ENCODE measurements at regions not wholly inside any gene's neighbourhood (a gene's known extent, or its start where the extent isn't known, plus 50 kb on each side); places are given as distances from the start of the nearest gene placed in this dataset.

GRCh38 chr4:128670513-128670912, 139.0 kb upstream of the JADE1 start:
- H3K36me3 ChIP-seq, result no peaks in the 10 kb centered on the region
- DNase-seq (ENCODE audit: low spot score in 2 of 2), result no peak
- H3K4me3 ChIP-seq, result no peak overlapping the region

GRCh38 chr4:128668566-128668965, 140.9 kb upstream of the JADE1 start:
- Histone ChIP-seq H3K27ac (no peak overlapping the region), H3K4me1 (no peaks in the 10 kb centered on the region), H3K36me3 (no peaks in the 10 kb centered on the region), H3K27me3 (no peaks in the 10 kb centered on the region), H3K9me3 (no peaks in the 10 kb centered on the region), H3K4me3 (no peak overlapping the region)
- no peak for DNase-seq (ENCODE audit: low spot score in 2 of 2)
- TF ChIP-seq, protein P1, sequence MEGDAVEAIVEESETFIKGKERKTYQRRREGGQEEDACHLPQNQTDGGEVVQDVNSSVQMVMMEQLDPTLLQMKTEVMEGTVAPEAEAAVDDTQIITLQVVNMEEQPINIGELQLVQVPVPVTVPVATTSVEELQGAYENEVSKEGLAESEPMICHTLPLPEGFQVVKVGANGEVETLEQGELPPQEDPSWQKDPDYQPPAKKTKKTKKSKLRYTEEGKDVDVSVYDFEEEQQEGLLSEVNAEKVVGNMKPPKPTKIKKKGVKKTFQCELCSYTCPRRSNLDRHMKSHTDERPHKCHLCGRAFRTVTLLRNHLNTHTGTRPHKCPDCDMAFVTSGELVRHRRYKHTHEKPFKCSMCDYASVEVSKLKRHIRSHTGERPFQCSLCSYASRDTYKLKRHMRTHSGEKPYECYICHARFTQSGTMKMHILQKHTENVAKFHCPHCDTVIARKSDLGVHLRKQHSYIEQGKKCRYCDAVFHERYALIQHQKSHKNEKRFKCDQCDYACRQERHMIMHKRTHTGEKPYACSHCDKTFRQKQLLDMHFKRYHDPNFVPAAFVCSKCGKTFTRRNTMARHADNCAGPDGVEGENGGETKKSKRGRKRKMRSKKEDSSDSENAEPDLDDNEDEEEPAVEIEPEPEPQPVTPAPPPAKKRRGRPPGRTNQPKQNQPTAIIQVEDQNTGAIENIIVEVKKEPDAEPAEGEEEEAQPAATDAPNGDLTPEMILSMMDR (IDR thresholded peaks at IDR 0.05), result no peak
- TF ChIP-seq POLR2AphosphoS5 (IDR thresholded peaks at IDR 0.05) (no peak), POLR2A (IDR thresholded peaks at IDR 0.05) (no peak)
- intact Hi-C loops (cut with DNase I; ENCODE audit: low total_unique reads), result loop anchor here (5.0 kb wide), 1 partner anchor 44 kb away; no protein-coding TSS in a partner anchor

More at GRCh38 chr4:128670513-128670912, 139.0 kb upstream of the JADE1 start:
- Histone ChIP-seq H3K9me3 (no peaks in the 10 kb centered on the region), H3K27me3 (no peaks in the 10 kb centered on the region), H3K27ac (no peak overlapping the region), H3K4me1 (no peaks in the 10 kb centered on the region)
- intact Hi-C loops (cut with DNase I; ENCODE audit: low total_unique reads), result no loop called here
- TF ChIP-seq POLR2AphosphoS5 (IDR thresholded peaks at IDR 0.05) (no peak), POLR2A (IDR thresholded peaks at IDR 0.05) (no peak)
- TF ChIP-seq, protein P1 (IDR thresholded peaks at IDR 0.05), result no peak

DNA sequence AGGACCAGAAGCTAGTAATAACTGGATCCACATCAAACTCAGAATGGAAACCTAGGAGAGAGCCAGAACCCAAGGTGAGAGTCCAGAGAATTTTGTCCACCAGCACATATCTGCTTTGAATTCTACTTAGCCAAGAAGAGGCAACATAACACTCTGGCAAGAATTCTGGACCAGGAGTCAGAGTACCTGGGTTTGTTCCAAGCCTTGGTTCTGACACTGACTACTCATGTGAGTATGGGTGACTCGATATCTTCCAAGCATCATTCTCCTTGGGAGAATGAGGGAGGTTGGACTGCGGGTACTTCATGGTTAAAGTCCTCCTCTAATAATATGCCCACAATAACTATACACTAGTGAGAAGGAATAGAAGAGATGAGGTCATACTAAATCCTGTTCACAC, 144.0 kb upstream of the JADE1 start:
- no peaks in the 10 kb centered on the region for H3K9me3 ChIP-seq
- no peaks in the 10 kb centered on the region for H3K4me1 ChIP-seq
- intact Hi-C loops (cut with DNase I; ENCODE audit: low total_unique reads), result loop anchor here (5.0 kb wide), 1 partner anchor 47 kb away; no protein-coding TSS in a partner anchor
- H3K36me3 ChIP-seq, result no peaks in the 10 kb centered on the region
- no peaks in the 10 kb centered on the region for H3K27me3 ChIP-seq
- H3K4me3 ChIP-seq, result no peak overlapping the region
- no peak overlapping the region for H3K27ac ChIP-seq
- TF ChIP-seq, protein P1 (IDR thresholded peaks at IDR 0.05), result no peak
- TF ChIP-seq POLR2A (IDR thresholded peaks at IDR 0.05) (no peak), POLR2AphosphoS5 (IDR thresholded peaks at IDR 0.05) (no peak)
- no peak for DNase-seq (ENCODE audit: low spot score in 2 of 2)

- peaks cover 0 to 4% of the 10 kb centered on the region in 2 donors for H3K4me1 ChIP-seq
- no peaks in the 10 kb centered on the region for H3K9me3 ChIP-seq
- TF ChIP-seq, protein P1 (IDR thresholded peaks at IDR 0.05), result no peak
- no peak for TF ChIP-seq POLR2AphosphoS5 (IDR thresholded peaks at IDR 0.05)
- no peak for TF ChIP-seq POLR2A (IDR thresholded peaks at IDR 0.05)
- peak overlapping the region; percentile 59 to 88 for H3K27ac ChIP-seq
- no peak overlapping the region for H3K4me3 ChIP-seq
- no peaks in the 10 kb centered on the region for H3K27me3 ChIP-seq
- intact Hi-C loops (cut with DNase I; ENCODE audit: low total_unique reads), result no loop called here
- H3K36me3 ChIP-seq, result no peaks in the 10 kb centered on the region
- peak in 1 of 2 donors; percentile 54 for DNase-seq (ENCODE audit: low spot score in 2 of 2)
These were observed 146.2 kb upstream of the JADE1 start for GRCh38 chr4:128663325-128663724.

DNA sequence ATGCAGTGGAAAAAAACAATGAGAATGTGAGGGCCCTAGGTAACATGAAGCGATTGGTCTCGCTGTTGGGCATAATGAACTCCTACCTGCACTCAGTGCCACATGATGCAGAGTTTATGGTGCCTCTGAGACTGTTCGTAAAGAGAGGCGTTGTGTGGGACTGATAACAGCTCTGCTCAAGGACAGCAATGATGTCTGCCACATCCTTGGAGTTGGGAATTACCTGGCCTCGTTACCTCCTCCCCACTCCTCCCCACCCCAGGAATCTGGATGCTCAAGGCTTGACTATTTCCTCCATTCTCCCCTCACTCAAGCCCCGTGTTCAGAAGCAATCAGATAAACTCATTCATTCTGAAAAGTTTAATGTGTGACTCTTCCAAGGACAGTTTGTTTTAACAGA, 148.0 kb upstream of the JADE1 start:
- Histone ChIP-seq H3K9me3 (no peaks in the 10 kb centered on the region), H3K4me1 (peaks cover 0 to 4% of the 10 kb centered on the region in 2 donors), H3K27ac (peak overlapping the region; percentile 88 to 92), H3K4me3 (peak overlapping the region in 1 of 3 donors; percentile 30), H3K36me3 (no peaks in the 10 kb centered on the region), H3K27me3 (no peaks in the 10 kb centered on the region)
- DNase-seq (ENCODE audit: low spot score in 2 of 2), result peak in 1 of 2 donors; percentile 38
- TF ChIP-seq POLR2A (IDR thresholded peaks at IDR 0.05) (no peak), POLR2AphosphoS5 (IDR thresholded peaks at IDR 0.05) (peak in 2 of 3 donors; percentile 12 to 26)
- intact Hi-C loops (cut with DNase I; ENCODE audit: low total_unique reads), result no loop called here

Measured in breast epithelium (tissue), 4 donors.